PFSK-1 (cell line): ENCODE measurements at regions not wholly inside any gene's neighbourhood (a gene's known extent, or its start where the extent isn't known, plus 50 kb on each side); places are given as distances from the start of the nearest gene placed in this dataset.

Experiments
- POLR2AphosphoS5 ChIP-seq: IDR thresholded peaks from 2 replicates; pipeline ENCODE4 v1.6.1; 2012; ENCODE audit warnings: low read depth, mild to moderate bottlenecking, control low read depth, low read length, moderate library complexity
- TF ChIP-seq, protein P1 (sequence below), 2 experiments: IDR thresholded peaks; 2 replicates each; pipeline versions ENCODE4 v1.6.1 to v1.8.0; 2011 to 2012; ENCODE audit warnings: low read depth in 2 of 2, low read length in 2 of 2, control low read depth in 1 of 2, inconsistent platforms in 1 of 2, mild to moderate bottlenecking in 1 of 2, moderate library complexity in 1 of 2; ENCODE audit not compliant: insufficient read depth in 1 of 2

DNA sequence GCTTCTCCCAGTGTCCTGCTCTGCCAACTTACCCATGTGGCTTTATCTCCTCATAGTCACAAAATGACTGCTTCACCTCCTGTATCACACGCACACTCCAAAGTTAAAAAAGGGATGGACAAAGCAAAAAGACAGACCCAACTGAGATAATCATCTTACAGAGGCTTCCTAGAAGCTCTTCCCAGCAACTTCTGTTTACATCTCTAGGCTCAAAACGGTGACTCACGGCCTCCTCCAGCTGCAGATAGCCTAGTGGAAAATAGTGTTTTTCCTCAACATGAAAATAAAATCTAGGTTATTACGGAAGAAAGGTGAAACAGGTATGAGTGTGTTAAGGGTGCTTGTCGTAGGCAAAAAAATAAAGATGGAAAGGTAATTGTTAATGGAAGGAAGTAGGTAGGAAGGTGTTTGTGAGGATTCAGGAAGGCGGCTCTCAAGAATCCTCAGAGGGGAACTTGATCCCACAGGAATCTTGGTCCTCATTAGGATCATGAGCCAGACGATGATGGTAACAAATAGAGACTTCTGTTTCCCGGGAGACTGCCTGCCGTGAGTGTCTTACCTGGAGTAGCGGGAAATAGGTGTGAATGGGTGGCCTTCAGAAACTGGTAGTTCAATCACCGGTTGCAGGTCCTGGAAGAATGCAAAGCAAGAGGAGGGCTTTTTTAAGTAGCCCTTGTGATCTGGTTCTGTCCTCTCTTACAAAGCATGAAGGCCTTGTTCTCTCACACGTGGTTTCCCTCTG lies 487.5 kb upstream of the TMEM132C start:
- TF ChIP-seq POLR2AphosphoS5 = no peak
- TF ChIP-seq, protein P1, sequence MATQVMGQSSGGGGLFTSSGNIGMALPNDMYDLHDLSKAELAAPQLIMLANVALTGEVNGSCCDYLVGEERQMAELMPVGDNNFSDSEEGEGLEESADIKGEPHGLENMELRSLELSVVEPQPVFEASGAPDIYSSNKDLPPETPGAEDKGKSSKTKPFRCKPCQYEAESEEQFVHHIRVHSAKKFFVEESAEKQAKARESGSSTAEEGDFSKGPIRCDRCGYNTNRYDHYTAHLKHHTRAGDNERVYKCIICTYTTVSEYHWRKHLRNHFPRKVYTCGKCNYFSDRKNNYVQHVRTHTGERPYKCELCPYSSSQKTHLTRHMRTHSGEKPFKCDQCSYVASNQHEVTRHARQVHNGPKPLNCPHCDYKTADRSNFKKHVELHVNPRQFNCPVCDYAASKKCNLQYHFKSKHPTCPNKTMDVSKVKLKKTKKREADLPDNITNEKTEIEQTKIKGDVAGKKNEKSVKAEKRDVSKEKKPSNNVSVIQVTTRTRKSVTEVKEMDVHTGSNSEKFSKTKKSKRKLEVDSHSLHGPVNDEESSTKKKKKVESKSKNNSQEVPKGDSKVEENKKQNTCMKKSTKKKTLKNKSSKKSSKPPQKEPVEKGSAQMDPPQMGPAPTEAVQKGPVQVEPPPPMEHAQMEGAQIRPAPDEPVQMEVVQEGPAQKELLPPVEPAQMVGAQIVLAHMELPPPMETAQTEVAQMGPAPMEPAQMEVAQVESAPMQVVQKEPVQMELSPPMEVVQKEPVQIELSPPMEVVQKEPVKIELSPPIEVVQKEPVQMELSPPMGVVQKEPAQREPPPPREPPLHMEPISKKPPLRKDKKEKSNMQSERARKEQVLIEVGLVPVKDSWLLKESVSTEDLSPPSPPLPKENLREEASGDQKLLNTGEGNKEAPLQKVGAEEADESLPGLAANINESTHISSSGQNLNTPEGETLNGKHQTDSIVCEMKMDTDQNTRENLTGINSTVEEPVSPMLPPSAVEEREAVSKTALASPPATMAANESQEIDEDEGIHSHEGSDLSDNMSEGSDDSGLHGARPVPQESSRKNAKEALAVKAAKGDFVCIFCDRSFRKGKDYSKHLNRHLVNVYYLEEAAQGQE (IDR thresholded peaks at IDR 0.05; ENCODE audit: insufficient read depth in 1 of 2, low read depth in 2 of 2, low read length in 2 of 2) = no peak
